ENCODE measurements at regions not wholly inside any gene's neighbourhood (a gene's known extent, or its start where the extent isn't known, plus 50 kb on each side); places are given as distances from the start of the nearest gene placed in this dataset.

DNA sequence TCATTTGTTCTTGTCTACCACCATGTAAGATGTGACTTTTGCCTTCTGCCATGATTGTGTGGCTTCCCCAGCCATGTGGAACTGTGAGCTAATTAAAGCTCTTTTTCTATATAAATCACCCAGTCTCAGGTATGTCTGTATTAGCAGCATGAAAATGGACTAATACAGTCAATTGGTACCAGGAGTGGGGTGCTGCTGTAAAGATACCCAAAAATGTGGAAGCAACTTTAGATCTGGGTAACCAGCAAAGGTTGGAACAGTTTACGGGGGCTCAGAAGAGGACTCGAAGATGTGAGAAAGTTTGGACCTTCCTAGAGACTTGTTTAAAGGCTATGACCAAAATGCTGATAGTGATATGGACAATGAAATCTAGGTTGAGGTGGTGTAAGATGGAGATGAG is 488.9 kb downstream of the ISL1 start:
- TF ChIP-seq, protein P1, sequence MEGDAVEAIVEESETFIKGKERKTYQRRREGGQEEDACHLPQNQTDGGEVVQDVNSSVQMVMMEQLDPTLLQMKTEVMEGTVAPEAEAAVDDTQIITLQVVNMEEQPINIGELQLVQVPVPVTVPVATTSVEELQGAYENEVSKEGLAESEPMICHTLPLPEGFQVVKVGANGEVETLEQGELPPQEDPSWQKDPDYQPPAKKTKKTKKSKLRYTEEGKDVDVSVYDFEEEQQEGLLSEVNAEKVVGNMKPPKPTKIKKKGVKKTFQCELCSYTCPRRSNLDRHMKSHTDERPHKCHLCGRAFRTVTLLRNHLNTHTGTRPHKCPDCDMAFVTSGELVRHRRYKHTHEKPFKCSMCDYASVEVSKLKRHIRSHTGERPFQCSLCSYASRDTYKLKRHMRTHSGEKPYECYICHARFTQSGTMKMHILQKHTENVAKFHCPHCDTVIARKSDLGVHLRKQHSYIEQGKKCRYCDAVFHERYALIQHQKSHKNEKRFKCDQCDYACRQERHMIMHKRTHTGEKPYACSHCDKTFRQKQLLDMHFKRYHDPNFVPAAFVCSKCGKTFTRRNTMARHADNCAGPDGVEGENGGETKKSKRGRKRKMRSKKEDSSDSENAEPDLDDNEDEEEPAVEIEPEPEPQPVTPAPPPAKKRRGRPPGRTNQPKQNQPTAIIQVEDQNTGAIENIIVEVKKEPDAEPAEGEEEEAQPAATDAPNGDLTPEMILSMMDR (conservative IDR thresholded peaks at IDR 0.05; ENCODE audit: low read depth, low read length), result no peak
- no peak for TF ChIP-seq RAD21 (IDR thresholded peaks at IDR 0.05; ENCODE audit: low read length)
- TF ChIP-seq BHLHE40 (IDR thresholded peaks at IDR 0.05; ENCODE audit: low read depth, low read length), result no peak
- TF ChIP-seq, protein P2, sequence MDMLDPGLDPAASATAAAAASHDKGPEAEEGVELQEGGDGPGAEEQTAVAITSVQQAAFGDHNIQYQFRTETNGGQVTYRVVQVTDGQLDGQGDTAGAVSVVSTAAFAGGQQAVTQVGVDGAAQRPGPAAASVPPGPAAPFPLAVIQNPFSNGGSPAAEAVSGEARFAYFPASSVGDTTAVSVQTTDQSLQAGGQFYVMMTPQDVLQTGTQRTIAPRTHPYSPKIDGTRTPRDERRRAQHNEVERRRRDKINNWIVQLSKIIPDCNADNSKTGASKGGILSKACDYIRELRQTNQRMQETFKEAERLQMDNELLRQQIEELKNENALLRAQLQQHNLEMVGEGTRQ (IDR thresholded peaks at IDR 0.05; ENCODE audit: low read depth, low read length), result no peak
- TF ChIP-seq POLR2A (IDR thresholded peaks at IDR 0.05; ENCODE audit: low read depth, low read length), result no peak
- TF ChIP-seq CEBPB (IDR thresholded peaks at IDR 0.05; ENCODE audit: low read depth, low read length), result no peak
- no peak for TF ChIP-seq FOS (IDR thresholded peaks at IDR 0.05; ENCODE audit: low read depth, low read length)

Measured in IMR-90 (cell line).